Epithelial cell of proximal tubule (primary cell): ENCODE measurements at regions not wholly inside any gene's neighbourhood (a gene's known extent, or its start where the extent isn't known, plus 50 kb on each side); places are given as distances from the start of the nearest gene placed in this dataset.

ENCODE experiments used
- DNase-seq: peaks from one replicate; pipeline ENCODE4 v3.0.0-alpha.2; 2011; ENCODE audit warnings: low read depth
- H3K4me3 ChIP-seq: 2 replicates; pipeline ENCODE4 v1.5.1; 2011; ENCODE audit warnings: low read depth, mild to moderate bottlenecking, low read length
- CTCF ChIP-seq: conservative IDR thresholded peaks from 2 replicates; pipeline ENCODE4 v1.5.1; 2012; ENCODE audit warnings: low read depth, mild to moderate bottlenecking, low read length

GRCh38 chr7:41475801-41476459 is 227.0 kb downstream of the INHBA start:
- no peak overlapping the region for H3K4me3 ChIP-seq
- TF ChIP-seq CTCF, result no peak
- no peak for DNase-seq

DNA sequence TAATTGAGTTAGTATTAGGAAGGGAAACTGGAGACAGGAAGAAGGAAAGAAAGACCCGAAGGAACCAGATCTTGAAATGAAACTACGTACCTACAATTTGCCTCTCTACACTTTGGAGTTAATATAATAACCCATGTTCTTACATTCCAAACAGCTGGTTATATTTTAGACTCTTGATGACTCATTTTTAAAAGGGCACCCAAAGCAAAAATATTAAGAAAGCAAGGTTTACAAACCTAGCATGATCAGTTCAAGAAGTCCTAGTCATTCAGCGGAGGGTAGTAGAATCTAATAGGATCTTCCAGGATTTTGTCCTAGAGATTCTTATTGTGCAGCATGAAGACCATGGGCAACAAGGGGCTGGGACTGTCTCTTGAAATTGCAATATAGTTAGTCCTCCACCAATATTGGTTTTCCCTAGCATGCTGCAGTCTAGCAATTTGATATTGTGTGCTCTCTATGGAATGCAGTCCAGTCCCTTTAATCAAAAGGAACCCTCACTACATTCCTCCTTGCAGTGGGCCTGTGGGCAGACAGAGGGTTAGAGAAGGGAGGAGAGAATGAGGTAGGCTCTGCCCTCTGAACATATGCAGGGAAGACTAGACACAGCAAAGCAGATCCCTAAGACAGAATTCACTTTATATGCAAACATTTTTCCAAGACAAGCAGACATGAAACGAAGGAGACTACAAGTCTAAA is 230.3 kb downstream of the INHBA start:
- DNase-seq, result no peak
- TF ChIP-seq CTCF, result no peak
- no peak overlapping the region for H3K4me3 ChIP-seq

GRCh38 chr7:41470081-41470480 is 232.8 kb downstream of the INHBA start:
- H3K4me3 ChIP-seq, result no peak overlapping the region
- DNase-seq, result no peak
- TF ChIP-seq CTCF, result no peak

GRCh38 chr7:41467596-41467995 is 235.3 kb downstream of the INHBA start:
- H3K4me3 ChIP-seq, result no peak overlapping the region
- no peak for TF ChIP-seq CTCF
- DNase-seq, result no peak

GRCh38 chr7:41466760-41467384 is 236.0 kb downstream of the INHBA start:
- no peak for TF ChIP-seq CTCF
- DNase-seq, result no peak
- no peak overlapping the region for H3K4me3 ChIP-seq

GRCh38 chr7:41465571-41465970 is 237.3 kb downstream of the INHBA start:
- no peak for TF ChIP-seq CTCF
- H3K4me3 ChIP-seq, result no peak overlapping the region
- no peak for DNase-seq
